Trophoblast cell (in vitro differentiated cells and primary cell): ENCODE measurements at regions not wholly inside any gene's neighbourhood (a gene's known extent, or its start where the extent isn't known, plus 50 kb on each side); places are given as distances from the start of the nearest gene placed in this dataset.
A peak's percentile ranks its signal among the peaks of the same experiment; 100 is the strongest.

Experiments
- DNase-seq, 2 donors: peaks; one replicate each; pipeline ENCODE4 v3.0.0-alpha.2; 2016
- H2AFZ ChIP-seq: 2 replicates; pipeline ENCODE4 v1.6.1; 2013; ENCODE audit warnings: low read length, moderate library complexity, mild to moderate bottlenecking; ENCODE audit not compliant: insufficient read depth, poor library complexity
- H2AK5ac ChIP-seq: 2 replicates; pipeline ENCODE4 v1.6.1; 2013; ENCODE audit warnings: mild to moderate bottlenecking, low read length
- H2BK120ac ChIP-seq: 2 replicates; pipeline ENCODE4 v1.6.1; 2013; ENCODE audit warnings: low read length, mild to moderate bottlenecking, moderate library complexity; ENCODE audit not compliant: insufficient read depth, poor library complexity
- H2BK12ac ChIP-seq: 2 replicates; pipeline ENCODE4 v1.6.1; 2013; ENCODE audit warnings: mild to moderate bottlenecking, low read length, moderate library complexity
- H2BK5ac ChIP-seq: 2 replicates; pipeline ENCODE4 v1.6.1; 2013; ENCODE audit warnings: low read length, low read depth, moderate library complexity, mild to moderate bottlenecking; ENCODE audit not compliant: poor library complexity
- H3K14ac ChIP-seq: 2 replicates; pipeline ENCODE4 v1.6.1; 2013; ENCODE audit warnings: mild to moderate bottlenecking, low read length
- H3K18ac ChIP-seq: 2 replicates; pipeline ENCODE4 v1.6.1; 2013; ENCODE audit warnings: mild to moderate bottlenecking, low read length
- H3K23ac ChIP-seq: 2 replicates; pipeline ENCODE4 v1.6.1; 2013; ENCODE audit warnings: low read length
- H3K27ac ChIP-seq: 2 replicates; pipeline ENCODE4 v1.5.1; 2013; ENCODE audit warnings: low read depth, mild to moderate bottlenecking, inconsistent platforms, low read length, moderate library complexity
- H3K27me3 ChIP-seq: 2 replicates; pipeline ENCODE4 v1.6.1; 2013; ENCODE audit warnings: inconsistent platforms, mild to moderate bottlenecking, low read length, moderate library complexity; ENCODE audit not compliant: insufficient read depth
- H3K36me3 ChIP-seq, 2 experiments: 1 replicate in 1 of 2; 2 replicates in 1 of 2; pipeline ENCODE4 v1.6.1; 2013; ENCODE audit warnings: low read length in 2 of 2, mild to moderate bottlenecking in 2 of 2, moderate library complexity in 1 of 2; ENCODE audit not compliant: insufficient read depth in 2 of 2, control insufficient read depth in 1 of 2
- H3K4ac ChIP-seq: 2 replicates; pipeline ENCODE4 v1.6.1; 2013; ENCODE audit warnings: low read depth, mild to moderate bottlenecking, low read length, moderate library complexity
- H3K4me1 ChIP-seq, 2 experiments: 1 replicate in 1 of 2; 2 replicates in 1 of 2; pipeline ENCODE4 v1.6.1; 2013; ENCODE audit warnings: low read length in 2 of 2, mild to moderate bottlenecking in 2 of 2, moderate library complexity in 1 of 2; ENCODE audit not compliant: insufficient read depth in 2 of 2, control insufficient read depth in 1 of 2
- H3K4me2 ChIP-seq: 2 replicates; pipeline ENCODE4 v1.6.1; 2013; ENCODE audit warnings: inconsistent platforms, mild to moderate bottlenecking, low read length, moderate library complexity
- H3K4me3 ChIP-seq: 2 replicates; pipeline ENCODE4 v1.5.1; 2013; ENCODE audit warnings: mild to moderate bottlenecking, low read depth, low read length, inconsistent platforms
- H3K79me1 ChIP-seq: one replicate; pipeline ENCODE4 v1.6.1; 2013; ENCODE audit warnings: low read length
- H3K79me2 ChIP-seq: 2 replicates; pipeline ENCODE4 v1.6.1; 2013; ENCODE audit warnings: low read length, mild to moderate bottlenecking; ENCODE audit not compliant: control insufficient read depth, insufficient read depth, poor library complexity
- H3K9ac ChIP-seq: 2 replicates; pipeline ENCODE4 v1.6.1; 2013; ENCODE audit warnings: mild to moderate bottlenecking, low read length
- H3K9me3 ChIP-seq: 2 replicates; pipeline ENCODE4 v1.6.1; 2013; ENCODE audit warnings: low read depth, mild to moderate bottlenecking, control low read depth, inconsistent platforms, low read length; ENCODE audit not compliant: insufficient read depth
- H4K12ac ChIP-seq: 2 replicates; pipeline ENCODE4 v1.6.1; 2013; ENCODE audit warnings: low read depth, mild to moderate bottlenecking, low read length, moderate library complexity
- H4K8ac ChIP-seq: 2 replicates; pipeline ENCODE4 v1.6.1; 2013; ENCODE audit warnings: low read depth, mild to moderate bottlenecking, low read length, moderate library complexity
- H4K91ac ChIP-seq: one replicate; pipeline ENCODE4 v1.6.1; 2013; ENCODE audit warnings: low read depth, mild to moderate bottlenecking, low read length, moderate library complexity
- WGBS: extraction: QIAGEN DNeasy Blood & Tissue Kit; methylation state at CpG from one replicate; pipeline ENCODE4 v1.1.7; 2013; ENCODE audit warnings: missing lambda C conversion rate; ENCODE audit not compliant: insufficient read length, insufficient coverage; ENCODE audit errors: extremely low coverage; 5-methylcytosine and 5-hydroxymethylcytosine counted together

- H3K79me2 ChIP-seq, result no peaks in the 10 kb centered on the region
- H2BK120ac ChIP-seq, result no peak overlapping the region
- no peaks in the 10 kb centered on the region for H3K9me3 ChIP-seq
- H3K4me3 ChIP-seq, result no peak overlapping the region
- H4K12ac ChIP-seq, result no peak overlapping the region
- no peaks in the 10 kb centered on the region for H3K27me3 ChIP-seq
- no peak overlapping the region for H2BK12ac ChIP-seq
- no CpG with 5 or more reads among the region's 5 CpGs for WGBS
- H3K4ac ChIP-seq, result no peak overlapping the region
- peaks cover 3 to 4% of the 10 kb centered on the region in 2 experiments for H3K4me1 ChIP-seq
- no peak overlapping the region for H2BK5ac ChIP-seq
- no peak overlapping the region for H2AK5ac ChIP-seq
- H3K23ac ChIP-seq, result no peak overlapping the region
- no peak for DNase-seq
- no peak overlapping the region for H3K27ac ChIP-seq
- H4K91ac ChIP-seq, result peak overlapping the region; percentile 34
- H3K18ac ChIP-seq, result no peak overlapping the region
- peaks cover 5% of the 10 kb centered on the region for H3K79me1 ChIP-seq
- H3K9ac ChIP-seq, result no peak overlapping the region
- no peak overlapping the region for H4K8ac ChIP-seq
- no peak overlapping the region for H3K14ac ChIP-seq
- no peak overlapping the region for H2AFZ ChIP-seq
- no peak overlapping the region for H3K4me2 ChIP-seq
- H3K36me3 ChIP-seq, result no peaks in the 10 kb centered on the region
Measured at GRCh38 chr5:68565427-68565826, 349.9 kb downstream of the PIK3R1 start.

GRCh38 chr5:68576805-68577204 lies 361.2 kb downstream of the PIK3R1 start:
- no peaks in the 10 kb centered on the region for H3K79me2 ChIP-seq
- no peak for DNase-seq
- H3K27me3 ChIP-seq, result no peaks in the 10 kb centered on the region
- H3K27ac ChIP-seq, result no peak overlapping the region
- no peak overlapping the region for H3K18ac ChIP-seq
- H4K91ac ChIP-seq, result no peak overlapping the region
- no peak overlapping the region for H3K4ac ChIP-seq
- no peak overlapping the region for H3K14ac ChIP-seq
- H3K4me2 ChIP-seq, result no peak overlapping the region
- no peak overlapping the region for H3K23ac ChIP-seq
- H2BK5ac ChIP-seq, result no peak overlapping the region
- no peaks in the 10 kb centered on the region for H3K4me1 ChIP-seq
- no peak overlapping the region for H3K4me3 ChIP-seq
- no CpG with 5 or more reads among the region's 1 CpG for WGBS
- no peaks in the 10 kb centered on the region for H3K79me1 ChIP-seq
- no peak overlapping the region for H2AK5ac ChIP-seq
- no peak overlapping the region for H2BK12ac ChIP-seq
- no peak overlapping the region for H2BK120ac ChIP-seq
- H3K9ac ChIP-seq, result no peak overlapping the region
- H3K9me3 ChIP-seq, result no peaks in the 10 kb centered on the region
- H3K36me3 ChIP-seq, result no peaks in the 10 kb centered on the region
- no peak overlapping the region for H4K8ac ChIP-seq
- H2AFZ ChIP-seq, result no peak overlapping the region
- no peak overlapping the region for H4K12ac ChIP-seq

DNA sequence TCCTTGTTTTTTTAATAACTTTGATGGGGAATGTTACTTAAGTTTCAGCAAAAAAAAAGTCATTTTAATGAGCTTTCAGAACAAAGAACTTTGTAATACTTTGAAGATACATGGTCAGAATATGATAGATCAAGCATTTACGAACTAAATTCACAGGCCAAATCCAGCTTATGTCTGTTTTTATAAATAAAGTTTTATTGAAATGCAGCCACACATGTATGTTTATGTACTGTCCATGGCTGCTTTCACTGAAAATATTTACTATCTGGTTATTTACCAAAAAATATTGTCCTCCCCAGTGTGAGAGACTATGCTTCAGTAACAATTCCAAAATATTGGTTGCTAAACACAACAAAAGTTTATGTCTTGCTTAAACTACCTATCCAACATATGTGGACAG lies 366.7 kb downstream of the PIK3R1 start:
- H3K9ac ChIP-seq, result no peak overlapping the region
- H3K4ac ChIP-seq, result no peak overlapping the region
- H3K27ac ChIP-seq, result no peak overlapping the region
- no peaks in the 10 kb centered on the region for H3K9me3 ChIP-seq
- H3K18ac ChIP-seq, result no peak overlapping the region
- H3K79me1 ChIP-seq, result no peaks in the 10 kb centered on the region
- no peaks in the 10 kb centered on the region for H3K27me3 ChIP-seq
- H4K8ac ChIP-seq, result no peak overlapping the region
- no peak overlapping the region for H2BK12ac ChIP-seq
- no peak overlapping the region for H2BK120ac ChIP-seq
- H3K4me2 ChIP-seq, result no peak overlapping the region
- H3K4me3 ChIP-seq, result no peak overlapping the region
- no peaks in the 10 kb centered on the region for H3K36me3 ChIP-seq
- no peak overlapping the region for H4K91ac ChIP-seq
- no peak overlapping the region for H3K23ac ChIP-seq
- DNase-seq, result no peak
- WGBS, result no CpG with 5 or more reads among the region's 1 CpG
- no peak overlapping the region for H4K12ac ChIP-seq
- H3K14ac ChIP-seq, result no peak overlapping the region
- H2BK5ac ChIP-seq, result no peak overlapping the region
- H2AFZ ChIP-seq, result no peak overlapping the region
- no peaks in the 10 kb centered on the region for H3K79me2 ChIP-seq
- no peaks in the 10 kb centered on the region for H3K4me1 ChIP-seq
- H2AK5ac ChIP-seq, result no peak overlapping the region

DNA sequence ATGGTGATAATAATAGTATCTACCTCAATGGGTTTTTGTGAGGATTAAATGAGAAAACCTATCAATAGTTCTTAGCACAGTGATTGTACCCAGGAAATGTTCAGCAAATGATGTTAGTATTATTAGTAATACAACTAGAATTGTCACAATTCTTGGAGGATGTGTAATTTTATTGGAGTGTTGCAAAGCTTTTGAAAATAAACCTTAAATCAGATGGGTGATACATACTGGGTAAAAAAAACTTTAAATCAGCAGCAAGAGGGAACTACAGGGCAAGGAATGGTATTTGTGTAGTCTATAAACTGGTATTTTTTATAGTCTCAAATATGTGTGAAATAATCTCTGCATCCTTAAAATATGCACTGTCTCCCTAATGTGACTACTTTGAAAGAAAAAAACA lies 371.6 kb downstream of the PIK3R1 start:
- no peak overlapping the region for H3K4me2 ChIP-seq
- no peak overlapping the region for H4K12ac ChIP-seq
- H3K27ac ChIP-seq, result no peak overlapping the region
- no peaks in the 10 kb centered on the region for H3K4me1 ChIP-seq
- no peaks in the 10 kb centered on the region for H3K79me2 ChIP-seq
- no peak overlapping the region for H4K8ac ChIP-seq
- no peak overlapping the region for H2AK5ac ChIP-seq
- no peaks in the 10 kb centered on the region for H3K27me3 ChIP-seq
- H3K4me3 ChIP-seq, result no peak overlapping the region
- no peak overlapping the region for H3K14ac ChIP-seq
- H2BK120ac ChIP-seq, result no peak overlapping the region
- H2BK12ac ChIP-seq, result no peak overlapping the region
- no peaks in the 10 kb centered on the region for H3K79me1 ChIP-seq
- no peak overlapping the region for H2AFZ ChIP-seq
- no peak overlapping the region for H2BK5ac ChIP-seq
- no peaks in the 10 kb centered on the region for H3K36me3 ChIP-seq
- H3K9ac ChIP-seq, result no peak overlapping the region
- no peaks in the 10 kb centered on the region for H3K9me3 ChIP-seq
- no peak overlapping the region for H3K18ac ChIP-seq
- DNase-seq, result no peak
- H4K91ac ChIP-seq, result no peak overlapping the region
- no peak overlapping the region for H3K23ac ChIP-seq
- H3K4ac ChIP-seq, result no peak overlapping the region
